ENCODE measurements at regions not wholly inside any gene's neighbourhood (a gene's known extent, or its start where the extent isn't known, plus 50 kb on each side); places are given as distances from the start of the nearest gene placed in this dataset.
"Not testable (repeated sequence)": the region's sequence is repeated elsewhere in the genome, so short reads cannot be mapped to it uniquely, and the experiment has no call there.

DNA sequence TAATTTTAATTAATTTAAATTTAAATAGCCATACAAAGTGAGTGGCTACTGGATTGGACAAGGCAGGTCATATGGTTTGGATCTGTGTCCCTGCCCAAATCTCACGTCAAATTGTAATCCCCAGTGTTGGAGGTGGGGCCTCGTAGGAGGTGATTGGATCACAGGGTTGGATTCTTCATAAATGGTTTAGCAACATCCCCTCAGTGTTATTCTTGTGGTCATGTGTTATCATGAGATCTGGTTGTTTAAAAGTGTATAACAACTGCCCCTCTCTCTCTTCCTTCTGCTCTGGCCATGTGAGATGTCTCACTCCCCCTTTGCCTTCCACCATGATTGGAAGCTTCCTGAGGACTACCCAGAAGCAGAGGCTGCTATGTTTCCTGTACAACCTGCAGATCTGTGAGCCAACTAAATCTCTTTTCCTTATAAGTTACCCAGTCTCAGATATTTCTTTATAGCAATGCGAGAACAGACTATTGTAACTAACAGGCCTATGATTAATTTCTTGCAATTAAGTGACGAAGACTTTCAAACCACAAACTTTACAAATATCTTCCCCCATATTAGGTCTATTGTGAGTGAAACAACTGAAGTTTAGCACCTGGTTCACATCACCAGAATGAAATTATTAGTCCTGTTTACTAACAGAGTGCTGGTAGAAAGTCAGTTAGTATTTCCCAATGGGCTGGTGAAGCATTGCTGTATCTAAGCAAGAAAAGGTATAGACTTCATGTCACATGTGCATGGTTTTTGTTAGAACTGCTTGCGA is 60.0 kb upstream of the TNFAIP3 start:
- Histone ChIP-seq H3K4me3 (ENCODE audit: low read depth in 1 of 2, low read length in 2 of 2) (no peak overlapping the region), H3K9me3 (ENCODE audit: control insufficient read depth in 1 of 2, low read length in 2 of 2) (no peaks in the 10 kb centered on the region), H3K4me1 (ENCODE audit: control insufficient read depth in 1 of 2, insufficient read depth in 2 of 2, low read length in 2 of 2) (peaks cover 10 to 13% of the 10 kb centered on the region in 2 donors), H3K27ac (ENCODE audit: low read depth, low read length) (no peak overlapping the region), H3K36me3 (ENCODE audit: control insufficient read depth in 1 of 2, insufficient read depth in 2 of 2, low read length in 2 of 2) (no peaks in the 10 kb centered on the region), H3K9ac (ENCODE audit: low read depth in 1 of 2, low read length in 2 of 2) (no peak overlapping the region), H3K27me3 (ENCODE audit: control insufficient read depth in 1 of 2, insufficient read depth in 2 of 2, low read length in 2 of 2) (no peaks in the 10 kb centered on the region)

DNA sequence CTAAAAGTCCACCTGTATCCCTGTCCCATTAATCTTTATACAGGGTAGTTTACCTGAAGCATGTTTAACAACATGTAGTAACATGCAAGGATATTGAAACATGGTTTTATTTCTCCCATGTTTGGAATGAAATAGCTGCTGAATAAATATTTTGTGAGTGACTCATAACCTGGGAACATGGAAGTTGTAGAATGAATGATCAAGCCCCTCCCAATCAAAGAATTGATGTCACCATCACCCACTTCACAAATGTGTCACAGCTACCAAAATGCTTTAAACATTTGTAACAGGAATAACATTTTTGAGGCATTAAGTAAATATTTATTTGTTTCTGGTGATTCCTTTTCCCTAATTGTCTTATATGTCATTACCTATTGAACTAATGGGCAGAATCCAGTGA is 58.9 kb upstream of the TNFAIP3 start:
- Histone ChIP-seq H3K4me3 (ENCODE audit: low read depth in 1 of 2, low read length in 2 of 2) (no peak overlapping the region), H3K9me3 (ENCODE audit: control insufficient read depth in 1 of 2, low read length in 2 of 2) (no peaks in the 10 kb centered on the region), H3K36me3 (ENCODE audit: control insufficient read depth in 1 of 2, insufficient read depth in 2 of 2, low read length in 2 of 2) (no peaks in the 10 kb centered on the region), H3K27ac (ENCODE audit: low read depth, low read length) (no peak overlapping the region), H3K27me3 (ENCODE audit: control insufficient read depth in 1 of 2, insufficient read depth in 2 of 2, low read length in 2 of 2) (no peaks in the 10 kb centered on the region), H3K4me1 (ENCODE audit: control insufficient read depth in 1 of 2, insufficient read depth in 2 of 2, low read length in 2 of 2) (peaks cover 10 to 13% of the 10 kb centered on the region in 2 donors), H3K9ac (ENCODE audit: low read depth in 1 of 2, low read length in 2 of 2) (no peak overlapping the region)

DNA sequence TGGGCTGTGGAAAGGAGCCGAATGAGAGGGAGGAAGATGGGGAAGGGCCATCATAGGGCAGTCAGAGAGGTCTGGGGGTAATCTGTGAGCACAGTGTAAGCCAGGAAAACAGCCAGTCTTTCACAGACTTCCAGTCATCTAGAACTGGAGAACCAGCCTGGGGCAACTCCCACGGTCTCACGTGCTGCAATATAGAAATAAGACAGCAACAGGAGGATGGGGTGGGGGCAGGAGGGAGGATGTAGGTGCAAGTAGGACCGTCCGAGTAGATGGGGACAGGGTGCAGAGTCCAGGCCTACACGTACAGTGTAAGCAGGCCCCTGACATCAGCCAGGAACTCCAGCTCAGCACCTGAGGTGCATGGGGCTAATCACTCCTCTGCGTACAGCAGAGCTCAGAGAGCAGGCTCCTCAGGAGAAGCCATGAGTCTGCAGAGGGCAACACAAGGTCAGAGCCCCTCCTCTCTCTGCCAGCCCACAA is 58.2 kb upstream of the TNFAIP3 start:
- H3K4me3 ChIP-seq (ENCODE audit: low read depth in 1 of 2, low read length in 2 of 2), result no peak overlapping the region

DNA sequence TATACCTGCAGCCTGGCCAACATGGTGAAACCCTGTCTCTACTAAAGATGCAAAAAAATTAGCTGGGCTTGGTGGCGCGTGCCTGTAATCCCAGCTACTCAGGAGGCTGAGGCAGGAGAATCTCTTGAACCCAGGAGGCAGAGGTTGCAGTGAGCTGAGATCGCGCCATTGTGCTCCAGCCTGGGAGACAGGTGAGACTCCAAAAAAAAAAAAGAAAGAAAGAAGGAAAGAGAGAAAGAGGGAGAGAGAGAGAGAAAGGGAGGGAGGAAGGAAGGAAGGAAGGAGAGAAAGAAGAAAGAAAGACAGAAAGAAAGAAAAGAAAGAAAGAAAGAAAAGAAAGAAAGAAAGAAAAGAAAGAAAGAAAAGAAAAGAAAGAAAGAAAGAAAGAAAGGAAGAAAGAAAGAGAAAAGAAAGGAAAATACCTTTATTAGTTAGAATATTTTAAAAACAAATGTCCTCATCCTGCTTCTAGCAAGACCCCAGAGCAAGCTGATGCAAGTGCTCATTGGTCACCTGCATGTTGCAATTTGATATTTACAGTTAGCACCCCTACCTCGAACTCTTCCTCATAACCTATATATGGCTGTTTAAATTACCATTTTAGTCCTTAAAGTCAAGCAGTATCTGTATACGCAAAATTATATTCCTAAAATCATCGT is 57.0 kb upstream of the TNFAIP3 start:
- not testable (repeated sequence) for H3K27me3 ChIP-seq (ENCODE audit: control insufficient read depth in 1 of 2, insufficient read depth in 2 of 2, low read length in 2 of 2); H3K9me3 ChIP-seq (ENCODE audit: control insufficient read depth in 1 of 2, low read length in 2 of 2); H3K36me3 ChIP-seq (ENCODE audit: control insufficient read depth in 1 of 2, insufficient read depth in 2 of 2, low read length in 2 of 2); H3K9ac ChIP-seq (ENCODE audit: low read depth in 1 of 2, low read length in 2 of 2); H3K27ac ChIP-seq (ENCODE audit: low read depth, low read length); H3K4me3 ChIP-seq (ENCODE audit: low read depth in 1 of 2, low read length in 2 of 2)
- H3K4me1 ChIP-seq (ENCODE audit: control insufficient read depth in 1 of 2, insufficient read depth in 2 of 2, low read length in 2 of 2), result peaks cover 10 to 13% of the 10 kb centered on the region in 2 donors

More for the DNA sequence above, 58.2 kb upstream of the TNFAIP3 start:
- no peaks in the 10 kb centered on the region for H3K9me3 ChIP-seq (ENCODE audit: control insufficient read depth in 1 of 2, low read length in 2 of 2)
- no peak overlapping the region for H3K9ac ChIP-seq (ENCODE audit: low read depth in 1 of 2, low read length in 2 of 2)
- H3K36me3 ChIP-seq (ENCODE audit: control insufficient read depth in 1 of 2, insufficient read depth in 2 of 2, low read length in 2 of 2), result no peaks in the 10 kb centered on the region
- H3K27ac ChIP-seq (ENCODE audit: low read depth, low read length), result no peak overlapping the region
- peaks cover 10 to 13% of the 10 kb centered on the region in 2 donors for H3K4me1 ChIP-seq (ENCODE audit: control insufficient read depth in 1 of 2, insufficient read depth in 2 of 2, low read length in 2 of 2)
- no peaks in the 10 kb centered on the region for H3K27me3 ChIP-seq (ENCODE audit: control insufficient read depth in 1 of 2, insufficient read depth in 2 of 2, low read length in 2 of 2)

DNA sequence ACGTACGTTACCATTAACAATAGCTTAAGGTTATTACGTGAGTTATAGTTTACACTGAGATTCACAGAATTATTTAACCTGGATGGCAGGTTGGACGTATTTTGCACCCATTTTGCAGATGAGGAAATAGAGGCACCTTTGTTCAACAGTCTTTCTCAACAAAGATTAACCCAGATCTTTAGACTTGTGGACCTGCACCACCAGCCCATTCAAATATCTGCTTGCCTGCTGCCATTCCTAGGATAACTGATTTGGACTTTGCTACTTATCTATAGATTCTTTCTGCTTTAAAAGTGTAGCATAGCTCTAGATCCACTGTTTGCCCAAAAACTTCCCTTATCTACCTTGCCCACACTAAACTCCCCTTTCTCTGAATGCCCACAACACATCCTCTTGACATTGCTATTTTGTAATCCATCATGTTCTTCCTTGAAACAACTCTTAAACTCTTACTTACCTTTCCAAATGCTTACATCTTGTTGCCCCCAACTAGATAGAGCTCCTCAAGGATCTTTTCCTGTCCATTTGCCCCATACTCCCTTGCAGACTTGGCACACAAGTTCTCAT is 56.4 kb upstream of the TNFAIP3 start:
- H3K4me3 ChIP-seq (ENCODE audit: low read depth in 1 of 2, low read length in 2 of 2), result no peak overlapping the region
- H3K27me3 ChIP-seq (ENCODE audit: control insufficient read depth in 1 of 2, insufficient read depth in 2 of 2, low read length in 2 of 2), result no peaks in the 10 kb centered on the region
- no peak overlapping the region for H3K27ac ChIP-seq (ENCODE audit: low read depth, low read length)
- no peaks in the 10 kb centered on the region for H3K36me3 ChIP-seq (ENCODE audit: control insufficient read depth in 1 of 2, insufficient read depth in 2 of 2, low read length in 2 of 2)
- peaks cover 11 to 13% of the 10 kb centered on the region in 2 donors for H3K4me1 ChIP-seq (ENCODE audit: control insufficient read depth in 1 of 2, insufficient read depth in 2 of 2, low read length in 2 of 2)
- H3K9me3 ChIP-seq (ENCODE audit: control insufficient read depth in 1 of 2, low read length in 2 of 2), result no peaks in the 10 kb centered on the region
- no peak overlapping the region for H3K9ac ChIP-seq (ENCODE audit: low read depth in 1 of 2, low read length in 2 of 2)

DNA sequence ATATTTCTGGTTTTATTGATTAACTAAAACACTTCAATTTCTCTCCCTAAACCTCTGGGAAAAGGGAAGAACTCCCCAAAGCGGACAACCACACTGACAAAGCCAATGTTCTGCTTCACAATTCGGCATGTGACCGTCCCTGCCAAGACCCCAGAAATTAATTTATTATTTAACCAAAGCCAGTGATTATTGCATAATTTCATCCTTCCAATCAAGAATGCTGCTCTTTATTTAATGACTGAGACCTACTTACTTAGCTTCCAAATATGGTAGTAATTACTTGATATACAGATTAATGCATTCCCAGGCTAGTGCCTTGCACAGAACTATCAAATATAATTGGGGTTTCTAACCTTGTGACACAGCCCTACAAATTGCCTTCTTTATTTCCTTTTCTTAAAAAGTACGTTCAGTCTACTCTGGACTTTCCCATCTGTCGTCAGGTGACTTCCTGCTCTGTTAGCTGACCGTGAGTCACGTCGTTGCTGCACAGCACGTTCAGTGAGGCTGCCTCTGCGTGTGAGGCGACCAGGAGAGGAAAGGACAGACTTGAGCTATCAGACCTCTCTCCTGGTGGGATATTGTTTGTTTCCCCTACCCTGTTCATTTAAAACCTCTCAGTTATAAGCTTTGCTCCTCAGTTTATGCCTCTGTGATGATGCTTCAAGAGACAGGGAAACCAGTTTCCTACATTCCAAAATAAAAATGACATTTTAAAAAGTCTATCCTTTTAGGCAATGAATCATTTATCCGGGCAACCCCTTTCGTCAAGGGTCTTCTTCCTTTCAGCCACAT is 55.7 kb upstream of the TNFAIP3 start:
- no peaks in the 10 kb centered on the region for H3K36me3 ChIP-seq (ENCODE audit: control insufficient read depth in 1 of 2, insufficient read depth in 2 of 2, low read length in 2 of 2)
- peak overlapping the region; percentile 6 for H3K27ac ChIP-seq (ENCODE audit: low read depth, low read length)
- H3K4me3 ChIP-seq (ENCODE audit: low read depth in 1 of 2, low read length in 2 of 2), result peak overlapping the region; percentile 7 to 31
- peaks cover 16 to 18% of the 10 kb centered on the region in 2 donors for H3K4me1 ChIP-seq (ENCODE audit: control insufficient read depth in 1 of 2, insufficient read depth in 2 of 2, low read length in 2 of 2)
- H3K9me3 ChIP-seq (ENCODE audit: control insufficient read depth in 1 of 2, low read length in 2 of 2), result no peaks in the 10 kb centered on the region
- no peaks in the 10 kb centered on the region for H3K27me3 ChIP-seq (ENCODE audit: control insufficient read depth in 1 of 2, insufficient read depth in 2 of 2, low read length in 2 of 2)
- H3K9ac ChIP-seq (ENCODE audit: low read depth in 1 of 2, low read length in 2 of 2), result peak overlapping the region in 1 of 2 donors; percentile 10

DNA sequence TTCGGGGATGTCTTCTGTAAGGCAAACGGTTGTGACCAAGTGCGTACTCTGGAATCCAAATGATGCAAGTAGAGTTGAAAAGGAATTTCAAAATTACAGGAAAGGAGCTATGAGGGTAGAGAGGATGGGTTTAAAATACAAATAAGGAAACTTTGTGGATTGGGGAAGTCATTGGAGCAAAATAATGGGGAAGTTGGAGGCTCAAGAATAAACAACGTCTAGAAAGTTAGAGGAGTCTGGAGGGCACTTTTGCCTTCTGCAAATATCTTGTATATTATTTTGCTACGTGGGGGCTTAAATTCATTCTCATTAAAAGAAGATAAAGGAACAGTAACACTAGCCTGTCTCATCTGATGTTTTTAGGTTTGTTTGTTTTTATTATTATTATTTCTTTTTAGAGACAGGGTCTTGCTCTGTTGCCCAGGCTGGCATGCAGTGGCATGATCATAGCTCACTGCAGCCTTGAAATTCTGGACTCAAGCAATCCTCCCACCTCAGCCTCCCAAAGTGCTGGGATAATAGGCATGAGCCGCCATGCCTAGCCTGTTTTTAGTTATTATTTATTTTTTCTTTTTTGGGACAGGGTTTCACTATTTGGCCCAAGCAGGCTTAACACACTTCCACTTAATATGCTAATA is 55.0 kb upstream of the TNFAIP3 start:
- H3K36me3 ChIP-seq (ENCODE audit: control insufficient read depth in 1 of 2, insufficient read depth in 2 of 2, low read length in 2 of 2), result no peaks in the 10 kb centered on the region
- H3K4me3 ChIP-seq (ENCODE audit: low read depth in 1 of 2, low read length in 2 of 2), result no peak overlapping the region
- H3K27me3 ChIP-seq (ENCODE audit: control insufficient read depth in 1 of 2, insufficient read depth in 2 of 2, low read length in 2 of 2), result no peaks in the 10 kb centered on the region
- no peak overlapping the region for H3K9ac ChIP-seq (ENCODE audit: low read depth in 1 of 2, low read length in 2 of 2)
- no peaks in the 10 kb centered on the region for H3K9me3 ChIP-seq (ENCODE audit: control insufficient read depth in 1 of 2, low read length in 2 of 2)
- H3K27ac ChIP-seq (ENCODE audit: low read depth, low read length), result no peak overlapping the region
- H3K4me1 ChIP-seq (ENCODE audit: control insufficient read depth in 1 of 2, insufficient read depth in 2 of 2, low read length in 2 of 2), result peaks cover 18% of the 10 kb centered on the region in 2 donors

DNA sequence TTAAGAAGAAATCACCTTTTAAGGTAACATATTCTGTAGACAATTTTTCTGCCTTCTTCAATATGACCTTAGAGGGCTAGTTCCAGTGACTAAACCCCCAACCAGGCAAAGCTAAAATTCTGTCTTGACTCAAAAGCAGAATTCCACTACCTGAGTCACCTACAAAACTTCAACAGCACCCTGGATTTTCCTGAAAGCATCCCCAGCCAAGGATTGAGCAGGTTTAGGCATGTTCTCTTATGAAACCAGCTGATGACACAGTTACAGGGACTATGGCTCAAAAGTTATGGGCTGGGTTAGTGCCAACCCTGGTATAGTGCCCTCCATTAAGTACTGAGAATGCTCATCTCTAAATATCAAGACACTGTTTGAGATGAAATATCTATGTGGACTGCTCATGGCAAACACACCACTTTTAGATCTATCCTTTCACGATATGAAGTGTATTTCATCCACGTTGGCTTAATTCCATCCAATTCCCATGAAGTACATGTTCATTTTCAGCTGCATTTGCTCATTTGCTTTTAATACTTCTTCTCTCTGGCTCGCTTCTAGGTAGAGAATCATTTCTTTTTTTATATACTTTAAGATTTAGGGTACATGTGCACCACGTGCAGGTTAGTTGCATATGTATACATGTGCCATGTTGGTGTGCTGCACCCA is 53.6 kb upstream of the TNFAIP3 start:
- Histone ChIP-seq H3K4me1 (ENCODE audit: control insufficient read depth in 1 of 2, insufficient read depth in 2 of 2, low read length in 2 of 2) (peaks cover 18% of the 10 kb centered on the region in 2 donors), H3K27me3 (ENCODE audit: control insufficient read depth in 1 of 2, insufficient read depth in 2 of 2, low read length in 2 of 2) (no peaks in the 10 kb centered on the region), H3K9me3 (ENCODE audit: control insufficient read depth in 1 of 2, low read length in 2 of 2) (no peaks in the 10 kb centered on the region), H3K9ac (ENCODE audit: low read depth in 1 of 2, low read length in 2 of 2) (no peak overlapping the region), H3K27ac (ENCODE audit: low read depth, low read length) (no peak overlapping the region), H3K36me3 (ENCODE audit: control insufficient read depth in 1 of 2, insufficient read depth in 2 of 2, low read length in 2 of 2) (no peaks in the 10 kb centered on the region), H3K4me3 (ENCODE audit: low read depth in 1 of 2, low read length in 2 of 2) (no peak overlapping the region)

DNA sequence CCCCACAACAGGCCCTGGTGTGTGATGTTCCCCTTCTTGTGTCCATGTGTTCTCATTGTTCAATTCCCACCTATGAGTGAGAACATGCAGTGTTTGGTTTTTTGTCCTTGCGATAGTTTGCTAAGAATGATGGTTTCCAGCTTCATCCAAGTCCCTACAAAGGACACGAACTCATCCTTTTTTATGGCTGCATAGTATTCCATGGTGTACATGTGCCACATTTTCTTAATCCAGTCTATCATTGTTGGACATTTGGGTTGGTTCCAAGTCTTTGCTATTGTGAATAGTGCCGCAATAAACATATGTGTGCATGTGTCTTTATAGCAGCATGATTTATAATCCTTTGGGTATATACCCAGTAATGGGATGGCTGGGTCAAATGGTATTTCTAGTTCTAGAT is 53.0 kb upstream of the TNFAIP3 start:
- H3K27ac ChIP-seq (ENCODE audit: low read depth, low read length); H3K36me3 ChIP-seq (ENCODE audit: control insufficient read depth in 1 of 2, insufficient read depth in 2 of 2, low read length in 2 of 2): not testable (repeated sequence)

More for the DNA sequence above, 53.0 kb upstream of the TNFAIP3 start:
- H3K27me3 ChIP-seq (ENCODE audit: control insufficient read depth in 1 of 2, insufficient read depth in 2 of 2, low read length in 2 of 2); H3K9me3 ChIP-seq (ENCODE audit: control insufficient read depth in 1 of 2, low read length in 2 of 2); H3K4me3 ChIP-seq (ENCODE audit: low read depth in 1 of 2, low read length in 2 of 2); H3K9ac ChIP-seq (ENCODE audit: low read depth in 1 of 2, low read length in 2 of 2): not testable (repeated sequence)
- peaks cover 18% of the 10 kb centered on the region in 2 donors for H3K4me1 ChIP-seq (ENCODE audit: control insufficient read depth in 1 of 2, insufficient read depth in 2 of 2, low read length in 2 of 2)
